Heart left ventricle (tissue), 13 donors: ENCODE measurements at regions not wholly inside any gene's neighbourhood (a gene's known extent, or its start where the extent isn't known, plus 50 kb on each side); places are given as distances from the start of the nearest gene placed in this dataset.

ENCODE experiments used
- POLR2A ChIP-seq, 2 donors: fragments of 450-650 bp; IDR thresholded peaks; one replicate each; pipeline ENCODE4 v1.6.1; 2017; ENCODE audit warnings: antibody characterized with exemption in 2 of 2, mild to moderate bottlenecking in 2 of 2, moderate library complexity in 2 of 2
- TF ChIP-seq, protein P1 (sequence below), 12 donors: fragments of 200-600 bp; sonication (generic) in 4 of 12; IDR thresholded peaks; one replicate each; pipeline versions ENCODE4 v1.5.0 to v1.8.0; 2018 to 2022; ENCODE audit warnings: antibody characterized with exemption in 12 of 12, mild to moderate bottlenecking in 5 of 12
- donor health status: ischemic (EF 13 %, LVEDD 7.1; RV severe dilation, severe dysfunction).
- donor health status: DM: no; HTN: yes; CAD: no.
- donor health status: DM: no; HTN: no; CAD: no.
- donor health status: ischemic (EF 25% LVEDD 6.9; RV normal size, moderate dysfunction).
- donor health status: ischemic (EF 25% LVEDD 5.7; RV mildly dilated, moderate dysfunction).
- donor health status: ischemic (EF 35%, LVEDD 5.7; RV mildly dilated, moderate dysfunction).
- donor health status: nonischemic (EF 11% LVEDD 7.7; RV severe dilation, severe dysfunction).
- donor health status: DM: yes; HTN: yes; CAD: no.
- donor health status: PGD.
- donor health status: ischemic (EF 29% LVEDD 5.4; RV normal size, mild dysfunction).
- donor health status: nonischemic (EF 23%, LVEDD 6.1; RV moderate dilation, normal function).

DNA sequence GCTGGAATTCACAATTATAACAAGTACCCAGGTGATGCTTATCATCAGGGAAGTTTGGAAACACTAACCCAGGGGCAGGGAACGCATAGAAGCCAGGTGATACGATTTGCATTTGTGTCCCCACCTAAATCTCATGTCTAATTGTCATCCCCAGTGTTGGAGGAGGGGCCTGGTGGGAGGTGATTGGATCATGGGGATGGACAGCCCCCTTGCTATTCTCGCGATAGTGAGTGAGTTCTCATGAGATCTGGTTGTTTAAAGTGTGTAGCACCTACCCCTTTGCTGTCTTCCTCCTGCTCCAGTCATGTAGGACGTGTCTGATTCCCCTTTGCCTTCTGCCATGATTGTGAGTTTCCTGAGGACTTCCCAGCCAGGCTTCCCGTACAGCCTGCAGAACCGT, 276.3 kb downstream of the UTP18 start:
- TF ChIP-seq, protein P1, sequence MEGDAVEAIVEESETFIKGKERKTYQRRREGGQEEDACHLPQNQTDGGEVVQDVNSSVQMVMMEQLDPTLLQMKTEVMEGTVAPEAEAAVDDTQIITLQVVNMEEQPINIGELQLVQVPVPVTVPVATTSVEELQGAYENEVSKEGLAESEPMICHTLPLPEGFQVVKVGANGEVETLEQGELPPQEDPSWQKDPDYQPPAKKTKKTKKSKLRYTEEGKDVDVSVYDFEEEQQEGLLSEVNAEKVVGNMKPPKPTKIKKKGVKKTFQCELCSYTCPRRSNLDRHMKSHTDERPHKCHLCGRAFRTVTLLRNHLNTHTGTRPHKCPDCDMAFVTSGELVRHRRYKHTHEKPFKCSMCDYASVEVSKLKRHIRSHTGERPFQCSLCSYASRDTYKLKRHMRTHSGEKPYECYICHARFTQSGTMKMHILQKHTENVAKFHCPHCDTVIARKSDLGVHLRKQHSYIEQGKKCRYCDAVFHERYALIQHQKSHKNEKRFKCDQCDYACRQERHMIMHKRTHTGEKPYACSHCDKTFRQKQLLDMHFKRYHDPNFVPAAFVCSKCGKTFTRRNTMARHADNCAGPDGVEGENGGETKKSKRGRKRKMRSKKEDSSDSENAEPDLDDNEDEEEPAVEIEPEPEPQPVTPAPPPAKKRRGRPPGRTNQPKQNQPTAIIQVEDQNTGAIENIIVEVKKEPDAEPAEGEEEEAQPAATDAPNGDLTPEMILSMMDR (IDR thresholded peaks at IDR 0.05), result no peak
- no peak for TF ChIP-seq POLR2A (IDR thresholded peaks at IDR 0.05)
